ENCODE measurements at regions not wholly inside any gene's neighbourhood (a gene's known extent, or its start where the extent isn't known, plus 50 kb on each side); places are given as distances from the start of the nearest gene placed in this dataset.
A peak's percentile ranks its signal among the peaks of the same experiment; 100 is the strongest.
"Not testable (repeated sequence)": the region's sequence is repeated elsewhere in the genome, so short reads cannot be mapped to it uniquely, and the experiment has no call there.

DNA sequence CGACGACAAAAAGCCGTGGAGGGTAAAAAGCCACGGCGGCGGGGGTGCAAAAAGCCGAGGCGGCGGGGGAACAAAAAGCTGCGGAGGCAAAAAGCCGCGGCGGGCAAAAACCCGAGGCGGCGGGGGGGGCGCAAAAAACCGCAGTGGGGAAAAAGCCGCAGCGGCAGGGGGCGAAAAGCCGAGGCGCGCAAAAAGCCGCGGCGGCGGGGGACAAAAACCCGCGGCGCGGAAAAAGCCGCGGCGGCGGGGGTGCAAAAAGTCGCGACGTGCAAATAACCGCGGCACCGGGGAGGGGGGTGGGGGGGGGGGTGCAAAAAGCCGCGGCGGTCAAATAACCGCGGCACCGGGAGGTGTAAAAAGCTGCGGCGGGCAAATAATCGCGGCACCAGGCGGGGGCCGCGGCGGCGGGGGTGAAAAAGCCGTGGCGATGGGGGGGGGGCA is 511.5 kb downstream of the FOXD4L5 start:
- Histone ChIP-seq H3K9me3 (ENCODE audit: control insufficient read depth in 2 of 3, insufficient read depth in 1 of 3, low read length in 3 of 3) (no peaks in the 10 kb centered on the region), H3K4me3 (ENCODE audit: low read length in 3 of 3) (no peak overlapping the region), H3K27ac (ENCODE audit: low read depth in 2 of 2, low read length in 2 of 2) (no peak overlapping the region)

DNA sequence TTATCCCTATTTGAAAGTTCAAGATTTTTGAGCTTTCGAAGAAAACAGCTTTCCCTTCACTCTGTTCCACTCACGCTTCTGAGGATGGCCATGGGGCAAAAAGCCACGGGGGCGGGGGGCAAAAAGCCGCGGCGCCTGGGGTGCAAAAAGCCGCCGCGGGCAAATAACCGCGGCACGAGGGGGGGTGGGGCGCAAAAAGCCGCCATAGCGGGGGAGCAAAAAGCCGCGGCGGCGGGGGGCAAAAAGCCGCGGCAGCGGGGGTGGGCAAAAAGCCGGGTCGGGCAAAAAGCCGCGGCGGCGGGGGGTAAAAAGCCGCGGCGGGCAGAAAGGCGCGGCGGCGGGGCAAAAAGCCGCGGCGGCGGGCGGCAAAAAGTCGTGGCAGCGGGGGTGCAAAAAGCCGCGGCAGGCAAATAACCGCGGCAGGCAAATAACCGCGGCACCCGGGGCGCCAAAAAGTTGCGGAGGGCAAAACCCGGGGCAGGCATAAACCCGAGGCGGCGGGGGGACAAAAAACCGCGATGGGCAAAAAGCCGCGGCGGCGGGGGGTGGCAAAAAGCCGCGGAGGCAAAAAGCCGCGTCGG is 512.2 kb downstream of the FOXD4L5 start:
- H3K27me3 ChIP-seq (ENCODE audit: control insufficient read depth, insufficient read depth, low read length); FAIRE-seq; H3K27ac ChIP-seq (ENCODE audit: low read depth in 2 of 2, low read length in 2 of 2); H3K4me3 ChIP-seq (ENCODE audit: low read length in 3 of 3); H3K4me1 ChIP-seq (ENCODE audit: control insufficient read depth in 2 of 3, insufficient read depth in 2 of 3, low read depth in 1 of 3, low read length in 3 of 3); H3K9ac ChIP-seq (ENCODE audit: low read length in 3 of 3); H3K36me3 ChIP-seq (ENCODE audit: control insufficient read depth in 2 of 3, insufficient read depth in 3 of 3, low read length in 3 of 3); intact Hi-C loops (cut with DNase I); H3K9me3 ChIP-seq (ENCODE audit: control insufficient read depth in 2 of 3, insufficient read depth in 1 of 3, low read length in 3 of 3): not testable (repeated sequence)
- peak in 3 of 5 donors; percentile 0 to 14 (median 11) for DNase-seq

More for the DNA sequence above, 511.5 kb downstream of the FOXD4L5 start:
- Histone ChIP-seq H3K9ac (ENCODE audit: low read length in 3 of 3) (no peak overlapping the region), H3K27me3 (ENCODE audit: control insufficient read depth, insufficient read depth, low read length) (no peaks in the 10 kb centered on the region), H3K4me1 (ENCODE audit: control insufficient read depth in 2 of 3, insufficient read depth in 2 of 3, low read depth in 1 of 3, low read length in 3 of 3) (no peaks in the 10 kb centered on the region), H3K36me3 (ENCODE audit: control insufficient read depth in 2 of 3, insufficient read depth in 3 of 3, low read length in 3 of 3) (no peaks in the 10 kb centered on the region)
- FAIRE-seq (no peak), DNase-seq (peak in 4 of 5 donors; percentile 6 to 45 (median 26))
- intact Hi-C loops (cut with DNase I), result no loop called here
- TF ChIP-seq, protein P1, sequence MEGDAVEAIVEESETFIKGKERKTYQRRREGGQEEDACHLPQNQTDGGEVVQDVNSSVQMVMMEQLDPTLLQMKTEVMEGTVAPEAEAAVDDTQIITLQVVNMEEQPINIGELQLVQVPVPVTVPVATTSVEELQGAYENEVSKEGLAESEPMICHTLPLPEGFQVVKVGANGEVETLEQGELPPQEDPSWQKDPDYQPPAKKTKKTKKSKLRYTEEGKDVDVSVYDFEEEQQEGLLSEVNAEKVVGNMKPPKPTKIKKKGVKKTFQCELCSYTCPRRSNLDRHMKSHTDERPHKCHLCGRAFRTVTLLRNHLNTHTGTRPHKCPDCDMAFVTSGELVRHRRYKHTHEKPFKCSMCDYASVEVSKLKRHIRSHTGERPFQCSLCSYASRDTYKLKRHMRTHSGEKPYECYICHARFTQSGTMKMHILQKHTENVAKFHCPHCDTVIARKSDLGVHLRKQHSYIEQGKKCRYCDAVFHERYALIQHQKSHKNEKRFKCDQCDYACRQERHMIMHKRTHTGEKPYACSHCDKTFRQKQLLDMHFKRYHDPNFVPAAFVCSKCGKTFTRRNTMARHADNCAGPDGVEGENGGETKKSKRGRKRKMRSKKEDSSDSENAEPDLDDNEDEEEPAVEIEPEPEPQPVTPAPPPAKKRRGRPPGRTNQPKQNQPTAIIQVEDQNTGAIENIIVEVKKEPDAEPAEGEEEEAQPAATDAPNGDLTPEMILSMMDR (IDR thresholded peaks at IDR 0.05; ENCODE audit: borderline replicate concordance, extremely low read depth, insufficient read depth), result no peak

DNA sequence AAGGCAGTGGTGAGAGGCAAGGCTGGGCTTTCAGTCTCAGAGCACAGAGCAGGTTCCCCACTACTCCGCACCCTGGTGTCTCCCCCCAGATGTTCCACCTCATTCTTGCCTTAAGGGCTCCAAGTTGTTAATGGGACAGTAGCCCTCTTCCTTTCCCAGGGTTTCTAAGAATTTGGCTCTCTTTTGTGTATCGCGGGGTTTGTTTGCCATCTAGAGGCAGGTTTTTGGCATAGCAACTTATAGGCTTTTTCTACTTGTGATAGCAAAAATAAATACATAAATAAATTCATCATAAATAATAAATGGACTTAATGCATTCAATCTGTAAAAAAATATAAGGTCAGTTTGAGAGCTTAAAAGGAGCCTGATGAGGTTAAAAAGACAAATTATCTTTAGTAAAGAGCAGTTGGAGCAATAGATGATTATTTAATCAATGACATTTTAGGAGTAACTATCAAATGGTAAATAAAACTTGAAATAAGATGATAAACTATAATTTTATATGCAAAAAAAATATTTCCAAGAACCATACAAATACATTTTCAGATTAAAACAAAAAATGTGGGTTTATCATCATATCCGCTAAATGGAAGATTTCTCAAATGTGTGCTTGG is 512.8 kb downstream of the FOXD4L5 start:
- FAIRE-seq; H3K4me1 ChIP-seq (ENCODE audit: control insufficient read depth in 2 of 3, insufficient read depth in 2 of 3, low read depth in 1 of 3, low read length in 3 of 3); H3K27ac ChIP-seq (ENCODE audit: low read depth in 2 of 2, low read length in 2 of 2); H3K9ac ChIP-seq (ENCODE audit: low read length in 3 of 3); H3K9me3 ChIP-seq (ENCODE audit: control insufficient read depth in 2 of 3, insufficient read depth in 1 of 3, low read length in 3 of 3); H3K36me3 ChIP-seq (ENCODE audit: control insufficient read depth in 2 of 3, insufficient read depth in 3 of 3, low read length in 3 of 3); intact Hi-C loops (cut with DNase I); H3K27me3 ChIP-seq (ENCODE audit: control insufficient read depth, insufficient read depth, low read length); H3K4me3 ChIP-seq (ENCODE audit: low read length in 3 of 3); DNase-seq: not testable (repeated sequence)

Measured in kidney (tissue), 13 donors.